ENCODE measurements at regions not wholly inside any gene's neighbourhood (a gene's known extent, or its start where the extent isn't known, plus 50 kb on each side); places are given as distances from the start of the nearest gene placed in this dataset.
"Not testable (repeated sequence)": the region's sequence is repeated elsewhere in the genome, so short reads cannot be mapped to it uniquely, and the experiment has no call there.

GRCh38 chr5:143533978-143534760, 130.7 kb upstream of the NR3C1 start:
- no peak for DNase-seq (ENCODE audit: low spot score)

GRCh38 chr5:143533475-143533874, 130.0 kb upstream of the NR3C1 start:
- no peak for DNase-seq (ENCODE audit: low spot score)

GRCh38 chr5:143527808-143528207, 124.3 kb upstream of the NR3C1 start:
- DNase-seq (ENCODE audit: low spot score): no peak

- DNase-seq (ENCODE audit: low spot score): no peak
Observed at GRCh38 chr5:143525176-143525575, 121.7 kb upstream of the NR3C1 start.

- DNase-seq (ENCODE audit: low spot score): no peak
Observed at GRCh38 chr5:143524338-143524945, 121.0 kb upstream of the NR3C1 start.

- DNase-seq (ENCODE audit: low spot score): no peak
Observed at GRCh38 chr5:143521846-143522400, 118.4 kb upstream of the NR3C1 start.

GRCh38 chr5:143521141-143521540, 117.7 kb upstream of the NR3C1 start:
- no peak for DNase-seq (ENCODE audit: low spot score)

GRCh38 chr5:143519215-143519614, 115.7 kb upstream of the NR3C1 start:
- DNase-seq (ENCODE audit: low spot score): not testable (repeated sequence)

- DNase-seq (ENCODE audit: low spot score): not testable (repeated sequence)
Observed at GRCh38 chr5:143517824-143518223, 114.3 kb upstream of the NR3C1 start.

- DNase-seq (ENCODE audit: low spot score): no peak
Observed at GRCh38 chr5:143516249-143516648, 112.8 kb upstream of the NR3C1 start.

- no peak for DNase-seq (ENCODE audit: low spot score)
Observed at GRCh38 chr5:143515829-143516228, 112.3 kb upstream of the NR3C1 start.

GRCh38 chr5:143514616-143515335, 111.3 kb upstream of the NR3C1 start:
- no peak for DNase-seq (ENCODE audit: low spot score)

- no peak for DNase-seq (ENCODE audit: low spot score)
Observed at GRCh38 chr5:143513720-143514119, 110.2 kb upstream of the NR3C1 start.

- DNase-seq (ENCODE audit: low spot score): no peak
Observed at GRCh38 chr5:143511736-143512135, 108.2 kb upstream of the NR3C1 start.

GRCh38 chr5:143509758-143510221, 106.3 kb upstream of the NR3C1 start:
- no peak for DNase-seq (ENCODE audit: low spot score)

- no peak for DNase-seq (ENCODE audit: low spot score)
Observed at GRCh38 chr5:143506836-143507552, 103.5 kb upstream of the NR3C1 start.

GRCh38 chr5:143505934-143506333, 102.4 kb upstream of the NR3C1 start:
- DNase-seq (ENCODE audit: low spot score): no peak

GRCh38 chr5:143505354-143505753, 101.9 kb upstream of the NR3C1 start:
- DNase-seq (ENCODE audit: low spot score): no peak

GRCh38 chr5:143501310-143502044, 98.0 kb upstream of the NR3C1 start:
- DNase-seq (ENCODE audit: low spot score): no peak

GRCh38 chr5:143499480-143500114, 96.1 kb upstream of the NR3C1 start:
- peak; percentile 19 for DNase-seq (ENCODE audit: low spot score)

- DNase-seq (ENCODE audit: low spot score): no peak
Observed at GRCh38 chr5:143498821-143499220, 95.3 kb upstream of the NR3C1 start.
